Stimulated activated CD4-positive, alpha-beta T cell treated with anti-CD3 and anti-CD28 coated beads, Interleukin-4, amount 100 ng/mL, for 24 hours (primary cell): ENCODE measurements at regions not wholly inside any gene's neighbourhood (a gene's known extent, or its start where the extent isn't known, plus 50 kb on each side); places are given as distances from the start of the nearest gene placed in this dataset.
"Not testable (repeated sequence)": the region's sequence is repeated elsewhere in the genome, so short reads cannot be mapped to it uniquely, and the experiment has no call there.

Source experiments
- DNase-seq: peaks from one replicate; pipeline ENCODE4 v3.0.0-alpha.2; 2020

DNA sequence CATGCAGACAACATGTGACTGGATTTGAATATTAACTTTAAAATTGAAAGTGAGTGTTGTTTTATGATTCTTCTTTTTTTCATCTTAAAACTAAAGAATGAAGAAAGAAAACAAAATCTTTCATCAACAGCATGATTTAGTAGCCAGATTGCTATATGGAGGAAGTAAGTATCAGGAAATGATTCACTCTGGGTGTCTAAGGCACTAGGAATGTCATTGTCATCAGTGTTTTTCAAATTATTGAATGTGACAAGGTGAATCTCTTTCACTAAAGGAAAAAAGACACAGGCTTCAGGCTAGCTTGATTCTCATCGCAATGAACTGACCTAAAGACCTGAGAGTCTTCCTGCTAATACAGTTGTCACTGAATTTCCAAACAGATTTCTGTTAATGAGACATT, 430.1 kb downstream of the FBXO15 start:
- no peak for DNase-seq

GRCh38 chr18:73715210-73715670, 432.4 kb downstream of the FBXO15 start:
- no peak for DNase-seq

DNA sequence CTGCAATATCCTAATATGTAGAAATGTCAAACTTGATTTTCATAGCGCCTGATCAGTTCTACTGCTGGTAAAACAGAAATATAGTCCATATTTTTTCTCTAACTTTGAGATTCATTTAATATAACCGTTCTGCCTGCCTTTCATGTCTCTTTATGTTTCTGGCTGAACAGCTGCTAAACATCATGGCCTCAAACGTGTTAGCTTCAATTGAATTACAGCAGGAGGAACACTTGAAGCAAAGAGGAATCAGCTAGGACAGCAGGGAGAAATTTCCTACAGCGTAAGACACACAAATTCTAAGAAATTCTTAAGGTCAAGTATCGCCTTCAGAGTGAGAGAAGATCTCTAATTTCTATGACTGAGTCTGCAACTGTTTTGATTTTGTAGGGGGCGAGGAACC, 433.2 kb downstream of the FBXO15 start:
- DNase-seq, result no peak

DNA sequence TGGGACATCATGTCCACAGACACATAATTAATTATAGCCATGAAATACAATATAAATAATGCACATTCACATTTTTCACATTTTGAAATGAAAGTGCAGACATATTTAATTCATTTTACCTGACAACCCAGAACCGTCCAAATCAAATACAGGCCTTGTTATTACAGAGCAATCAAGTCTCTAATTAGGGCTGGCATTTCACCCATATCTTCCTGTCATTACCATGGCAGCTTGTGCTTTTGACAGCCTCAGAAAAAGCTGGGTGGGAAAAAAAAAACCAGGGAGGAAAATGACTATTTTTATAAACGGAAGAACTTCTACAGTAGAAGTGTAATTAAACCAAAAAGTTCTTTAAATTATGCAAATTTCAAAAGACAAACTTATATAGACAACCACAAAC, 436.4 kb downstream of the FBXO15 start:
- DNase-seq, result no peak

GRCh38 chr18:73708591-73708990, 439.0 kb downstream of the FBXO15 start:
- DNase-seq, result no peak

- no peak for DNase-seq
Measured at GRCh38 chr18:73707035-73707434, 440.6 kb downstream of the FBXO15 start.

GRCh38 chr18:73697353-73697752, 450.3 kb downstream of the FBXO15 start:
- no peak for DNase-seq

GRCh38 chr18:73696698-73697097, 450.9 kb downstream of the FBXO15 start:
- DNase-seq, result no peak

DNA sequence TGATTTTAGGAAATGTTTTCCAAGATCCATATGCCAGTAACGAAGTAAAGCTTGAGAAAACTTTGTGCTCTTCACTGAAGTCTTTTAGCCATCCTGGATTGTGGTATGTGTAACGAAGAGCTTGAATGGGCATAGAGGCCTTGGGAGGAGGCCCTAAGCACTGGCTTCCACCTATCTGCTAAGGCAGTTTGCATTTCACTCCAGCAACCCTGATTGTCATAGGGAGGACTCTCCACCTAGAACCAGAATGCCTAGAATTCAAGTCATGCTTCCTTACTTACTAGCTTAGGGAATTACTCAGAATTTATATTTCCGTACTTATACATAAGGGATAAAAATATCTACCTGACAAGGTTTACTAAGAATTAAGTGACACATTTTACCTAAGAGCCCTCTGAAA, 451.5 kb downstream of the FBXO15 start:
- DNase-seq, result no peak

DNA sequence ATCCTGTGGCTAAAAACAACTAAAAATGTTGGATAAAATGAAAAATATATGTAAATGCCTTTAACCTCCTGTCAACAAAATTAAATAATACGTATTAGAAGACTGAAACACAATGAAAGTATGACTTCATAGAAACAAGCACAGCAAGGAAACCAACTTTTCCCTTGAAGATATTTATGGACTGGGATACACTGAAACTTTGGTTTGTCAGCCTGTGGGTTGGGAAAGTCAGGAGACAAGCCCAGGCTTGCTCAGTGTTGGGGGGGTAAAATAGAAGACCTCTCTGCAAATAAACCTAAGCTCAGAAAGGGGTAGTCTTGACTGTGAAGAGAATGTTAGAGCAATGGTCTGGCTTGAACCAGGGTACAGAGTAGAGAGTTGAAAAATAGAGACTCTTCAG, 454.5 kb downstream of the FBXO15 start:
- no peak for DNase-seq

GRCh38 chr18:73691624-73692023, 456.0 kb downstream of the FBXO15 start:
- no peak for DNase-seq

DNA sequence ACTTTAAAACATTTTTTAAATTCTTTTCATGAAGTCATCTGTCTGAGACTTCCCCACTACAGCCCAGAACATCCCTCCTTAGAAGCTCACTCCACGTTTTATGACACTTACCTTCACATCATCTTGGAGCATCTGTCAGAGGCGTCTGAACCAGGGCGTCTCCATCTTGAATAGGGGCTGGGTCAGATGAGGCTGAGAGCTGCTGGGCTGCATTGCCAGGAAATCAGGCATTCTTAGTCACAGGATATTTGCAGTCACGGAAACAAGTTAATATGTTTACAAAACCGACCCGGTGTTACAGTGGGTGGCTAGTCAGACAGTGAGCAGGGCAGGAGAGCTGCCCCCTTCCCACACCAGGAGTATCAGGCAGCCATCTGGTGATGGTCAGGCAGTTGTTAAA, 456.5 kb downstream of the FBXO15 start:
- no peak for DNase-seq

DNA sequence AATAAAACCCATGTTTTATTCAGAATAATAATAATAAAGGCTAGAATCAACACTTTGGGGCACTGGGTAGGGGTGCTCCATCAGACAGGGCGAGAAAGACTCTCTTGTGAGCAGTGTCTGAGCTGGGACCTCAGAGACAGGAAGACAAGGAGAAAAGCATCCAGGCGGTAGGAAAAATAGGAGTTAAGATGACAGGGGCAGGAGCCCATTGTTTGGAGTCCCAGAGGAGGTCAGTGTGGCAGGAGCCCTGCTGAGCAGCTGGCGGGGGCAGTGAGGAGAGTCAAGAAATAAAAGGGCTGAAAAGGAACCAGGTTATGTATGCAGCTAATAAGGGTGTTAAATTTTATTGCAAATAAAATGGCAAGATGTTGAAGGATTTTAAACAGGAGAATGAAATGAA, 457.4 kb downstream of the FBXO15 start:
- no peak for DNase-seq

DNA sequence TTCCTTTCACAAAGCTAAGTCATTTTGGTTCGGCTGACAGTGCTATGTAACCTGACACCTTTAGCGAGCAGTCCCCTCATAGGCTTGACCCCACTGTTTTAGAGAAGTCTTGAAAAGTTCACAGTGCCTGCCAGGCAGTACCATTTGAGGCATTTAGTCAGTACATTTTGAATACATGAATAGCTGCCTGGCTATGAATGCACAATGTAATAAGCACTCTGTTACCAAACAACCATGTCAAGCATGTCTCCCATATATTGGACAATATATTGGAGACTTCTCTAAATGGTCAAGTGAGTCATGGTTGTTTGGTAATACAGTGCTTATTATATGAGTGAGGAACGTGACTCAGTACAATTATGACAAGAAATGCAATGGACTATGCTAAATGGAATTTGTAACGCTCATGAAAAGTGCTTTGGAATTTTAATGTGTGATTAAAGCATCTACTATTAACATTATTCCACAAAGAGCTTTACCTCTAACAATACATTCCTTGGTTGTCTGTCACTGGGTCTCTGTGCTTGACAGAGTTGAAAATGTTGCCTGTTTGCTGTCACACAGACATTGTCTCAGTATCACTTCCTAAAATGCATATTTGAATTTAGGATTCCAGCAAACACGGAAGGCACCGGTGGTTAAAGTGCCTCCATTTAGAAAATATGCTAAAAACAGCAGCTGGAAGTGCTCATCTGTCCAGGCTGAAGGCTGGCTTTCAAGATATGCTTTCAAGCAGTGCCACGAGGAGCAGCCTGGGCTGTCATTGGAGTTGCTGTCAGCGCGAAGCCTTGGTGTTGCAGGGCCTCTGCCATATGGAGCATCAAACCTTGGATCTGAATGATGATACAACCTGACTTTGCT, 458.6 kb downstream of the FBXO15 start:
- DNase-seq, result no peak

GRCh38 chr18:73688161-73688560, 459.5 kb downstream of the FBXO15 start:
- DNase-seq, result no peak

DNA sequence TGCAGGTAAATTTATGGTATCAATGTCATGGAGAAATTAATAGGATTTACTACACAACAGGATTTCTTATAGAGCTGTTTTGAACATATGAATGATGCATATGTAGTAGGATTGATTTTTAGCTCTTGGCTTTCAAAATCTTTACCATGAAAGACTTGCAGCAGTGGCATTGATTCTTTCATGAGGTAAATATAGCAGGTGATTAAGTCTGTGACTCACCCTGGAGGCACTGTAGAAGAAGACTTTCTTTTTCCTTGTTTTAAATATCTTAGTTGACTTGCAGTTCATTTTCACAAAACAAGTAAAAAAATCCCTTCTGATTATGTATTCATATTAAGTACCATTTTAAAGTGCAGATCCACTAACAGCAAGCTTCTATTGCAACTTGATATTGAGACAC, 463.0 kb downstream of the FBXO15 start:
- no peak for DNase-seq

- DNase-seq, result no peak
Measured at GRCh38 chr18:73683409-73684238, 464.0 kb downstream of the FBXO15 start.

GRCh38 chr18:73681912-73682311, 465.7 kb downstream of the FBXO15 start:
- no peak for DNase-seq

DNA sequence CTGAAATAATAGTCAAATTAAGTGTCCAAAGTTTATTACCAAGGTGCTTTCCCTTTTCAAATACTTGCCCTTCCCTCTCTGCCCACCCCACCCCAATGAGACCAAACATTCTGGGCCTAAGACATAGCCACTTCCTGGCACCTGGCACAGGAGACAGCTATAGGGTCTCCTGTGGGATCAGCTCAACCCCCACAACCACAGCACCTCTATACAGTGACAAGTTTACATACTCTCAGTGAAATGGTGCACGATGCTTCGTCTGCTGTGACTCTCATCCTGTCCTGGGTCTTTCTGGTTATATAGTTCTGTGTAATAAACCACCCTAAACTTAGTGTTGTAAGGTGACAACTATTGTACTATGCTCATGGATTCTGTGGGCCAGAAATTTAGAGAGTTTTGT, 466.2 kb downstream of the FBXO15 start:
- no peak for DNase-seq

- no peak for DNase-seq
Measured at GRCh38 chr18:73679941-73680712, 467.5 kb downstream of the FBXO15 start.

DNA sequence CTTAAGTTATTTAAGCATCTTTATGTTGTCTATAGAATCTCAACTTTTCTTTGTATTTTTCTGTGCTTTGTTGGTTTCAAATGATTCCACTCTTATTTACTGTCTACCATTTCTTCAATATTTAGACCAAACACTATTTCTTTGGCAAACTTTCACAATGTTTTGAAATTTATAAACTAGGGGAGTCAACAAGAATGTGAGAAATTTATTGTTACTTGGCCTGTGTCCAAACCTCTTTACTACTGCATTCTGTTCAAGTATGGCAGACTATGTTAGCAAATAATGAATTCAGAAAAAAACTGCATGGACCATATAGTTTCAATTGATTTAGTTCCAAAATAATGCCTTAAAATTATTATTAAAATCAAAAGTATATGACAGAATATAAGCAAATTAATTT, 470.2 kb downstream of the FBXO15 start:
- DNase-seq, result no peak

- no peak for DNase-seq
Measured at GRCh38 chr18:73674125-73674865, 473.3 kb downstream of the FBXO15 start.

GRCh38 chr18:73671480-73671879, 476.2 kb downstream of the FBXO15 start:
- not testable (repeated sequence) for DNase-seq
